DMS153 treated with DMSO at 0.1 percent for 48 hours (cell line): ENCODE measurements at regions not wholly inside any gene's neighbourhood (a gene's known extent, or its start where the extent isn't known, plus 50 kb on each side); places are given as distances from the start of the nearest gene placed in this dataset.

Source experiments
- DNase-seq: peaks from one replicate; lab custom pipeline; 2025; ENCODE audit not compliant: unreplicated experiment; lab: John Stamatoyannopoulos, UW

DNA sequence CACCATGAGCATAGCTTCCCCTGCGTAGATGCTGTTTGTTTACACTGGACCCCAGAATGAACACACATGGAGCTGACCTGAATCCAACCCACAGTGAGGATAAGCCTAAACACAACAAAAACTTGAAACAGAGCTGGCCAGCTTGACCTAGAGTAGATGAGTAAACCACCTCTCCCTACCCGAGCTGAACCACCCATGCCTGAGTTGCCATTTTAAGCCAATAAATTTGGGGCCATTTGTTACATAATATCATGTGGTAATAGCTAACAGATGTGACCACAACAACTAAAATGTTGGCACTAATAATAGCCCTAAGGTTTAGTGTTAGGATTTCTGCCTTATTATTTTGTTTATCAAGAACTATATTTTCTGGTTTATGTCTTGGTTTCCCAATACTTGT is 103.2 kb upstream of the GRIK2 start:
- DNase-seq: no peak

DNA sequence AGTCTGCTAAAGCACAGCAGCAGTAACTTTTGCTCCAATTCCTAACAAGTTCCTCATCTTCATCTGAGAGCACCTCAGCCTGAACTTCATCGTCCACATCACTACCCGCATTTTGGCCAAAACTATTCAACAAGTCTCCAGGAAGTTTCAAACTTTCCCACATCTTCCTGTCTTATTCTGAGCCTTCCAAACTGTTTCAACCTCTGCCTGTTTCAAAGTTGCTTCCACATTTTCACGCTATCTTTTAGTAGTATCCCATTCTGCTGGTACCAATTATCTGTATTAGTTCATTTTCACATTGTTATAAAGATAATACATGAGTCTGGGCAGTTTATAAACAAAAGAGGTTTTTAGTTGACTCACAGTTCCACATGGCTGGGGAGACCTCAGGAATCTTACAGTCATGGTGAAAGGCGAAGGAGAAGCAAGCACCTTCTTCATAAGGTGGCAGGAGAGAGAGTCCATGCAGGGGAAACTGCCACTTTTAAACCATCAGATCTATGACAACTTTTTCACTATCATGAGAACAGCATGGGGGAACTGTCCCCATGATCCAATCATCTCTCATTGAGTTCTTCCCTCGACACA is 99.4 kb upstream of the GRIK2 start:
- DNase-seq: no peak

GRCh38 chr6:101294676-101295075 is 98.8 kb upstream of the GRIK2 start:
- DNase-seq: no peak

- DNase-seq: no peak
Measured at GRCh38 chr6:101296169-101296960, 97.1 kb upstream of the GRIK2 start.

- no peak for DNase-seq
Measured at GRCh38 chr6:101302593-101302992, 90.9 kb upstream of the GRIK2 start.

- no peak for DNase-seq
Measured at GRCh38 chr6:101303495-101303894, 90.0 kb upstream of the GRIK2 start.

DNA sequence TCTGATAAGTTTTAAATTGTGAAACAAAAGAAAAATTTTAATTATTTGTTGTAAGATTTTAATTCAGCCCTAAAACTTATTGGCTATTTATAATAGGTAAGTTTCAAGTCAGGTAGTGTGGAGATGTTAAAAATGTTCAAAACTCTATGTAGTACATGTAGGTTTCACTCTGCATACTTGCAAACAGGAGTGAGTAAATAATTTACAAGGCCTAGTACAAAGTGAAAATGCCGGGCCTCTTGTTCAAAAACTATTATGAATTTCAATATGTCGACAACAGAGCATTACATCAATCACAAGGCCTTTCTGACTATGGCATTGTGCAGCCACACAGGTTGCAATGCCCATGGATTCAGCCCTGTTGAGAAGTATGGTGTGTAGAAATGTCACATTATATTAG is 80.9 kb upstream of the GRIK2 start:
- no peak for DNase-seq

DNA sequence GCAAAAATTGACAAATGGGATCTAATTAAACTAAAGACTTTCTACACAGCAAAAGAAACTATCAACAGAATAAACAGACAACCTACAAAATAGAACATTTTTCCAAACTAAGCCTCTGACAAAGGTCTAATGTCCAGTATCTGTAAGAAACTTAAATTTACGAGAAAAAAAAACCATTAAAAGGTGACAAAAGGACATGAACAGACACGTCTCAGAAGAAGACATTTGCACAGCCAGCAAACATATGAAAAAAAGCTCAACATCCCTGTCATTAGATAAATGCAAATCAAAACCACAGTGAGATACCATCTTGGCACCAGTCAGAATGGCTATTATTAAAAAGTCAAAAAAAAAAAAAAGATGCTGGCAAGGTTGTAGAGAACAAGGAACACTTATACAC is 70.6 kb upstream of the GRIK2 start:
- no peak for DNase-seq

DNA sequence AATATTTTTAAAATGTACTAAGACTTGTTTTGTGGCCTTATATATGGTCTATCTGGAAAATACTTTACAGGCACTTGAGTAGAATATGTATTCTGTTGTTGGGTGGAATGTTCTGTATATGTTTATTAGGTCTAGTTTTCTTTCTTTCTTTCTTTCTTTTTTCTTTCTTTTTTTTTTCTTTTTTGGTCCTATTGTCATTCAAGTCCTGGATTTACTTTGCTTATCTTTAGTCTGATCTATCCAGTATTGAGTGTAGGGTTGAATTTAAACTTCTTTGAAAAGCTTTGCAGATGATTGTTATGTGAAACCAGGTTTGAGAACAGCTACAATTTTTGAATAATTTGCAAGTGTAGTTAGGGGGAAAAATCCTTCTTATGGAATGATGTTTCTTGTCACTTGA is 67.1 kb upstream of the GRIK2 start:
- DNase-seq: no peak

DNA sequence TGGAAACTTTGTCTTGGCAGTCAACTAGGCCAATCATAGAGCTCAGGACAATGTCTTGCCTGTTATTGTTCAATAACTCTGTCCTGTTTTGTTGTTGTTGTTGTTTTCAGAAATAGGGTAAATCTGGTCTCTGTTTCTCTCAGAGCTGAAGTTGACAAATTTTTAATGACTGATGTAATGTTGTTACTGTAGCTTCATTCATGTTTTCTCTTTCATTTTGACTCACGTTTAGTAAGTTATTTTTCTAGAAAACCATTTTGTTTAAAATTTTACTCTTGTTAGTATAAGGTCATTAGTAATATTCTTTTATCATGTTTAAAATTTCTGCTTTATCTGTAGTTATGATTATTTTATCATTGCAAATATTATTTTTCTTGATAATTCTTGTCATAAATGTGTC is 51.6 kb upstream of the GRIK2 start:
- DNase-seq: no peak
